SW480 (cell line): ENCODE measurements at regions not wholly inside any gene's neighbourhood (a gene's known extent, or its start where the extent isn't known, plus 50 kb on each side); places are given as distances from the start of the nearest gene placed in this dataset.

ENCODE experiments used
- DNase-seq: peaks from one replicate; pipeline ENCODE4 v3.0.0-alpha.2; 2016; ENCODE audit warnings: low spot score

- DNase-seq, result no peak
Observed at GRCh38 chr3:8201886-8202285, 299.7 kb upstream of the LMCD1 start.

- no peak for DNase-seq
Observed at GRCh38 chr3:8204331-8204730, 297.3 kb upstream of the LMCD1 start.

- DNase-seq, result no peak
Observed at GRCh38 chr3:8204853-8205650, 296.6 kb upstream of the LMCD1 start.

GRCh38 chr3:8205881-8206280, 295.7 kb upstream of the LMCD1 start:
- no peak for DNase-seq

DNA sequence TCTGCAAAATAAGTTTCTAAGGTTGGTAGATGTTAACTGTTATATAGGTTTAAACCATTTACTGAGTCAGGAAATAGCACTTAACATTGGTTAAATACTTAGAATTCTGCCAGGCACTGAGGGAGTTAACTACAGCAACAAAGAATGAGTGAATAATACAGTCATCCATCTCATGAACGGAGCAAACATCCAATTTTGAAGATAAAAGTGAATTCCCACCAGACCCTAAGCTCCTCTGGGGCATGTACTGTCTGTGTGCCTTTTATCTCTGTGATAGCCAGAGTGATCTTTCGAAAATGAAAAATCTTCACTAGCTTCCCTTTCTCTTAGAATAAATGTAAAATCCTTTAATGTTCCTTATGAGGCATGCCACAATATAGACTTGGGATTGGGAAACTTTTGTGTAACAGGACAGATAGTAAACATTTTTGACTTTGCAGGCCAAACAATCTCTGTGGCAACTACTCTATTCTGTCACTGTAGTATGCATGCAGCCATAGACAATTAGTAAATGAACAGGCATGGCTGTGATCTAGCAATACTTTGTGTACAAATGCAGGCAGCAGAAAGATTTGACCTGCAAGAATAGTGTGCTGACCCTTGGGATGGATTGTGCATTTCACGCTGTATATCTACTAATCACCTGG, 294.5 kb upstream of the LMCD1 start:
- no peak for DNase-seq

GRCh38 chr3:8210882-8211341, 290.7 kb upstream of the LMCD1 start:
- DNase-seq, result peak; percentile 2

DNA sequence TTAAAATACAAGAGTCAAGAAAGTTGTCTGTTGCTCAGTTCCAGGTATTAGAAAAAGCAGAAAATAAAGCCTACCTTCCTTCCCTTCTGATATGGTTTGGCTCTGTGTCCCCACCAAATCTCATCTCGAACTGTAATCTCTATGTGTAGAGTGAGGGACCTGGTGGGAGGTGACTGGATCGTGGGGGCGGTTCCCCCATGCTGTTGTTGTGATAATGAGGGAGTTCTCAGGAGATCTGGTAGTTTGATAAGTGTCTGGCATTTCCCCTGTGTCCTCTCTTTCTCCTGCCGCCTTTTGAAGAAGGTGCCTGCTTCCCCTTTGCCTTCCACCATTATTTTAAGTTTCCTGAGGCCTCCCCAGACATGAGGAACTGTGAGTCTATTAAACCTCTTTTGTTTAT, 288.8 kb upstream of the LMCD1 start:
- no peak for DNase-seq

GRCh38 chr3:8213286-8213685, 288.3 kb upstream of the LMCD1 start:
- DNase-seq, result no peak

DNA sequence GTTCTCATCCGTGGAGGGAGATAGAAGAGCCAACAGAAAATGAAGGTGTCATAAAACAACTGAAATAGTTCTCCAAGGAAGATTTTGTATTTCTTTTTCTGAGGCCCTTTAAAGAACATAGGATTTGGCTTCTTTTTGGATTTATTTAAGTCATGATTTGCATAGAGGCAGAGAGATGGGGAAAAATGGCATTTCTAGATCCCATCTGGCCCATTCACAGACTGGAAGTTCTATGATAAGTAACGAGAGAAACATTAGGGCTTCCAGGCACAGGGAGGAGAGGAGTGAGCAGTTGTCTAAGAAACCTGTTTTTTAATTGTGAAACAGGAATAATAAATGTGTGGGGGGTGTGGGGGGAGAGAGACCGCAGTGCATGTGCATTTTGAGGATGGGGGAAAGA, 285.8 kb upstream of the LMCD1 start:
- no peak for DNase-seq

GRCh38 chr3:8218353-8218940, 283.2 kb upstream of the LMCD1 start:
- DNase-seq, result no peak

DNA sequence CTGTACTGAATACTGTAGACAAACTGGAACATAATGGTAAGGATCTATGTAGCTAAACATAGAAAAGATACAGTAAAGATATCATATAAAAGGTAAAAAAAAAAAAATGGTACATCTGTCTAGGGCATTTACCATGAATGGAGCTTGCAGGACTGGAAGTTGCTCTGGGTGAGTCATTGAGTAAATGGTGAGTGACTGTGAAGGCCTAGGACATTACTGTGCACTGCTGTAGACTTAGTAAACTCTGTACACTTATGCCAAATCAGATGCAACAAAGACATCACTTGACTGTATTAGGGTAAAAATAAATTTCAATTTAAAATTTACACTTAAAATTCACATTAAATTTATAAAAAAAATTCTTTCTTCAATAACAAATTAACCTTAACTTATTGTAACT, 281.3 kb upstream of the LMCD1 start:
- no peak for DNase-seq

- DNase-seq, result no peak
Observed at GRCh38 chr3:8223766-8224165, 277.9 kb upstream of the LMCD1 start.

GRCh38 chr3:8224941-8225340, 276.7 kb upstream of the LMCD1 start:
- no peak for DNase-seq

DNA sequence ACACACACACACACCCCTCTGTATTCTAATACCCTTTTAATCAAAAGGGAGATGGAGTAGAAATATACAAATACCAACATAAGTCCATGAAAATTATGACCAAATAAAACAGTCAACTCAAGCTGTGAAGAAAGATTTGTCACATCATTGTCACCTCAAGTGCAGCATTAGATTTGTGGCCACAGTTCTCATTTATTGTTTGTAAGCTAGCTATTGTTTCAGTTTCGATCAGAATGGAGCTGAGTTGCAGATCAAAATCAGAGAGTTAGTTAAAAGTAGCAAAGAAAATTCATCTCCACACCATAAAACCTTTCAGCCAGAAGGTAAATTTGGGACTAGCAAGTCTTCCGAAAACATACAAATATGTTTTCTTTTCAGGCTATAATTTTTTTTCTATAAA, 267.7 kb upstream of the LMCD1 start:
- no peak for DNase-seq

GRCh38 chr3:8236264-8236663, 265.4 kb upstream of the LMCD1 start:
- DNase-seq, result no peak

DNA sequence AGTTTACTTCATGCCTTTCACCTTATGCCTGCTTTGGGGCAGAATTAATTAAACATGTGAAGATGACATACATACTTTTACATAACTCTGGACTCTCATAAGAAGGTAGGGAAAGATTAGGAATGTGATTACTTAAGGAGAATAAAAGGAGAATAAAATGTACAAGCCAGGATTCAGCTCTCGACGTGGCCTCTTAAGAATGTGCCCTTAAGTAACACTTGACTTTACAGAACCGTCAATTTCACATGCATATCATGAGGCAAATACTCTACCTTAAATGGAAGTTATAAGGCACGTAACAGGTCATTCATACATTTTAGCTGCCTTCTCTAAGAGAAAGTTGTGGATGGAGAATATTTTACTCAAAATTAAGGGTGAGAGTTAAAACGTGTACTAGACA, 263.7 kb upstream of the LMCD1 start:
- DNase-seq, result no peak

- DNase-seq, result no peak
Observed at GRCh38 chr3:8238432-8238831, 263.2 kb upstream of the LMCD1 start.

DNA sequence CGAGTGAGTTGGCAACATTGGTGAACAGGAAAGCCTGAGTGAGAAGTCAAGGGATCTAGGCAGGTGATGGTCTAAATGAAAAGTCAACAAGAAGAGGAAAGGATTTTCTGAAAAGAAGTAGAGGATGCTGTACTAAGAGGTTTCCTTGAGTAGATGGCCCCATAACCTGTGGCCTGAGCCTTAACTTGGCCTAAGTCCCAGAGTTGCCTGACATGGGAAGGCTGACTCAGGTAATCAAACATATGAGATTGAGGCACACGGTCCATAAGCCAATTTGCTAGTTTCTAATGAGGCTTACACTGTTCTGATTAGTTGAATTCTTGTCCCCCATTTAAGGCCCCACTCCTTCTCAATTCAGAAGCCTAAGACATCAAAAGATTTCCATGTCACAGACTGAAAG, 262.5 kb upstream of the LMCD1 start:
- no peak for DNase-seq

DNA sequence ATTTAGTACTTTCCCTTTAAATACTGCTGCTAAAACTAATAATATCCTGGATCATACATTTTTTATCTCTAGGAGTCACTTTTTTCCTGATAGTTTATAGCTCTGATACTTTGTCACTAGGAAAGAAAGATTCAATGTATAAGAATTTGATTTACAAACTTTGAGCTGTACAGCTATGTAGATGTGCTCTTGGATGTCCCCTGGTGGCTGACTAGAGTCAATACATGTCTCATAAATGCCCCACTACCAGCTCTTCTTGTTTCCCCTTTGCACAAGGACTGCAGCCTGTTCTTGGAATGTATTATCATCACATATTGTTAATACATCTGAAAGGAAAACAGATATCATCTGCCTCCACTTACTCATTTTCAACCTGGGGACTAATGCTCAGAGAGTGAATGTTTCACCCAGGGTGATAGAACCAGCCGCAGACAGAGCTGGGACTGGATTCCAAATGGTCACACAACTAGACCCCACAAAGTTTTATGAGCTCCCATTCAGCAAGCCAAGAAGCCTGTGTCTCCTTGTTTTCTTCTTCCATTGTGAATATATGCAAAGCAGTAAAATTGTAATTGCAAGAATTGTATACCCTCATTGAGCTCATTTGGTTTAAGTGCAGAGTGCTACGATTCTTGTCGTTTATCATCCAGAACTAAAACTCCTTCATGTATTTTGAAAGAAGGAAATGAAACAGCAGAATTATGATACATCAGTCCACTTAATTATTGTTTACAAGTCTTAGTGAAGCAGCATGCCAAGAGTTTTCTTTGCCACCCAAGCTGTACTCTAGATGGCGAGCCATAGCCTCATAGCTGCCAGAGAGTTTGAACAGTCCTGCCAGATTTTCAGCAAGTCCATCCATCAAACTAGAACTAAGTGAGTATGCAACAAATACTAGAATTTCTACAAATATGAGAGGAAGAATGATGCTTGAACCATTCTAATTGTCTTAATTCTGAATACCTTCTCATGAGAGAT, 261.6 kb upstream of the LMCD1 start:
- peak; percentile 33 for DNase-seq

DNA sequence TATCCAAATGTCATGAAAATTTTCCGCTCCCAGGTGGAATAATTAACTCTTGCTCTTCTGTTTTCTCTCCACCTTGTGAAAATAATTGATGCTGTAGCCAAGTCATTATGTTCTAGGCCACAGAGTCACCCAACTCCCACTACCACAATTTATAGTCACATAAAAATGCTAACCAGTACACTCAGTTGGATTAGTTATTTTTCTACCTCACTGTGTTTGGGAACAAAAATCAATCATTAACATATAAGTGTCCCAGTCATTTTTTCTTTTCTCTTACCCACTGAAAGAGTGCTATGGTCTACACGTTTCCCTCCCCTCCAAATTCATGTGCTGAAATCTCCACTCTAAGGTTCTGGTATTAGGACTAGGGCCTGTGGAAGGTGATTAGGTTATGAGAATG, 255.6 kb upstream of the LMCD1 start:
- DNase-seq, result no peak

DNA sequence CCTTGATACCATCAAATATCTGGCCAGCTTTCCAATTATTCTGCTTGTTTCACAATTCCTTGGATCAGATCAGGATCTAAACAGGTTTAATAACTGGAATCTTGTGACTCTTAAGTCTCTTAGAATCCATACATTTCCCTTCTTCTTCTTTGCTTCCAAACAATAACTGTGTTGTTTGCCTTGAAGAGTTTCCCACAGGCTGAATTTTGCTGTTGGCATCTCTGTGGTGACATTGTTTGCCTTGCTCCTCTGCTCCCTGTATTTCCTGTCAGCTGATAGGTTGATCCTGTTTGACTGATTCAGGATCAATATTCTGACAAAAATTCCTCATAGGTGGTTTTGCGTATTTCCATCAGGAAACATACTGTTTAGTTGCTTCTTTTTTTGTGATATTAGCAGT, 248.4 kb upstream of the LMCD1 start:
- no peak for DNase-seq

DNA sequence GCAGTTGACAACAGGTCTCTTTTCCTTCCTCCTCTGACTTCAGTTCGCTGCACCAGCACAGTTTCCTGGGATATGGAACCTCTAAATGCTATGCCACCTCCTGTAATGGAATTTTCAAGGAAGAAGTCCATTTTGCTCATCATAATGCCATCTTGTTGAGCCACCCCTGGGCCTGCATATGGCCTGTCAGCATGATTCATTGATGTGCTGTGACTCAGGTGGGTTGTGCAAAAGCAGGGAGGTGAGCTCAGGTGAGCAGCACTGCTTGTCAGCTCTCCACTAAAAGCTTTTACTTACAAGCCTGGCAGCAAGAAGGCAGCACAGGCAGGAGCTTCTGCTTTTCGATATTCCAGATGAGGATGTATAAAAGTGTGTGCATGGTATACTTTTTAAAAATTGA, 247.1 kb upstream of the LMCD1 start:
- DNase-seq, result no peak
